ENCODE measurements at regions not wholly inside any gene's neighbourhood (a gene's known extent, or its start where the extent isn't known, plus 50 kb on each side); places are given as distances from the start of the nearest gene placed in this dataset.

- DNase-seq (ENCODE audit: low read depth in 2 of 2): no peak
Observed at GRCh38 chrX:38988301-38988700, 187.0 kb downstream of the MID1IP1 start.

DNA sequence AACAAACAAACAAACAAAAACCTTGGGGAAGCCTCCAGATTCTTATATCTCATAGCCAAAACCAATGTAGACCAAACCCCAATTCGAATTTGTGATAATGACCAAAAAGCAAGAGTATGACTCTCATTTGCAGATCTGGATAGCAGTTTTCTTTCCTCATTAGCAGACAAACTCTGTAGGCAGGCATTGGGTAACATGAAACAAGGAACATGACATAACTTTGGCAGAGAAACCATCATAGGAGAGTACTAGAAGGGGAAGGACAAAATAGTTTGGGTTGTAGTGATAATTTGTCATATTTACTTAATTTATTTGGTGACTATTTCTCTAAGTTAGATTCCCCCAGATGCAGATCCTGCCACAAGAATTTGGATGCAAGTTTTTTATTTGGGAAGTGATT is 187.8 kb downstream of the MID1IP1 start:
- DNase-seq (ENCODE audit: low read depth in 2 of 2): no peak

DNA sequence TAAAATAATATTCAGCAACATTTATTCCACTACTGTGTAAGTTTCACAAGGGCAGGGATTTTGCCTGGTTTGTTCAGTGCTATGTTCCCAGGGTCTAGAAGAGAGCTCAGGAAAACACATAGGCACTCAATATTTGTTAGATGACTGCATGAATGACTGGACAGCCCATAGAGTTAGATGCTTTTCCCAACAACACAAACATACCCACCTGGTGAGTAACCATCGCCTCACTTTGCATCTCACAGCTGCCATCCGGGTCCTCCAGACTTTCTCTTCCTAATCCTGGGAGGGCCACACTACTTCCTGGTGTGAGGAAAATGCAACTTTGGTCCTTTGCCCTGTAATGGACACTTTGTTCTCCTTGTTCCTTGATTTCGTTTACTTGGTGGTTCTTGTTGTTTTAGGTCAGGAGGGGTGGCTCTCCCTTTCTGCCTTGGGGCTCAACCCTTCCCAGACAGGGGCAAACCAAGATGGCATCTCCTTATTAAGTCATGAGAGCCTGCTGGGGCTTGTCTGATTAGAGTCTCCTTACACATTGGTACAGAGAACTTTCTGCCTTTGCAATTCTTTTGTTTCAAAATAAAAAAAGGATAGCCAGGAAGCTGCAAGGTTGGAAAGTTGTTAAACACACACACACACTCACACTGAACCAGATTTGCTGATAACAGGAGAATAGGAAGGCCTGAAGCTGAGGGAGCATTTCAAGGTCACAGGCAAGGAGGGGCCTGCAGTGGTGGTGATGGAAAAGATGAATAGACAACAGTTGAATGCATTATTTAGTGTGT is 190.6 kb downstream of the MID1IP1 start:
- no peak for DNase-seq (ENCODE audit: low read depth in 2 of 2)

GRCh38 chrX:38992441-38993096 is 191.3 kb downstream of the MID1IP1 start:
- DNase-seq (ENCODE audit: low read depth in 2 of 2): no peak

- no peak for DNase-seq (ENCODE audit: low read depth in 2 of 2)
Observed at GRCh38 chrX:38993500-38993899, 192.2 kb downstream of the MID1IP1 start.

DNA sequence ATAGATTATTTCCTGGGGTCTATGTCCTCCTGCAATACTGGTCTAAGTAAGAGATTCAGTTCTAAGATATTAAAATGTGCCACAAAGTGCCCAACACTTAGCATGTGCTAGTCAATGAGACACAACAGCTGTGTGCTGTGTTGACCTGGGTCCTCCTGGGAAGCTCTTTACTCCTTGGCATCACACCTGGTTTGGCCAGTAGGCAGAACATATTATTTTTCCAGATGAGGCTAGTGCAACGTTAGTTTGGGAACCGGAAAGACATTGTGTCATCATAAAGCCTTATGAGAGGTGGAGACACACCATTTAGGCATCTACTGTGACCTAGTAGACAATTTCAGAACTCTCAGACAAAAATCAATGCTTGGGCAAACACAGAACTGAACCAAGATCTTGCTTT is 197.8 kb downstream of the MID1IP1 start:
- no peak for DNase-seq (ENCODE audit: low read depth in 2 of 2)

DNA sequence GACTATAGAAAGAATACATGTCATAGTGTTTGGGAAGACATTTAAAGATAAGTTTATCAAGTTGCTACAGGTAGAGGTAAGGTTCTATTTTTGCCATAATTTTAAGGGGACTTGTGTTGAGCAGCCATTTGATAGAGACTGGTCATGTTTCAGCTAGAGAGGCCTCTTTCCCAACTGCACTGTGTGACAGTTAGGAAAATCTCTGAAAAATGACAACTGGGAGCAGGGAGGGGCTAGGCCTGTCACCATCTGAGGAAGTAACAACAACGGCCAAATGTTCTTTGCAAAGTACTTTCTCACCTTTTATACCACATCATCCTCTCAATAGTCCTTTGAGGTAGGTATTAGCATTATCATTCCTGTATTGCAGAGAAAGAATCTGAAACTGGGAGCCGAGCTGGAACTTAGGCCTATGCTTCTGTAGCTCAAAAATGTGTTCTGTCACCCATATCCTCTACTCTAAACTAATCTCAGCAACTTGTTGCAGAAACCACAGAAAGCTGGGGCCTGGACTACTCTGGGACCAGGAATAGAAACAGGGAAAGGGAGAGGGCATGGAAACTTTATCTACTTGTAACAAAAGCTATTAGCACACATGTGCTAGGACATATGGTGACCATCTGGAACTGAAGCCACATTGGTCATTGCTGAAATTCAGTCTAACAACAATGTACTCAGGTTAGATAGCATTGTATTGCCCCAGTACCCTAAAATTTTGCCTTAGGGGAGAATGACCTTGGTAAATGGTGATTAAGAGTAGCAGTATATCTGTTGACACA is 198.9 kb downstream of the MID1IP1 start:
- no peak for DNase-seq (ENCODE audit: low read depth in 2 of 2)

DNA sequence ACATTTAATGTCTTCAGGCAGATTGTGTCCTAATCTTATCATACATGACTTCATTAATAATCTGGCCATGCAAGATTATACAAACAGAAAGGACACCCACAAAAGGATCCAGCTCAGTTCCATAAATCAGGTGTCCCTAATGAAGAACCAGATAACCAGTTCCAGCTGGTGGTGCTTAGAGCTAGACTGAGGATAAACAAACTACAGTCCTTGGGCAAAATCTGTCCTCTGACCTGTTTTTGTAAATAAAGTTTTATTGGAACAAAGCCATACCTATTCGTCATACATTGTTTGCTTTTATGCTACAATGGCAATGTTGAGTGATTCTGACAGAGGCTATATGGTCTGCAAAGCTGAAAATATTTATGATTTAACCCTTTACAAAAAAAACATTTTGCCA is 199.5 kb downstream of the MID1IP1 start:
- DNase-seq (ENCODE audit: low read depth in 2 of 2): no peak

GRCh38 chrX:39002466-39002865 is 201.2 kb downstream of the MID1IP1 start:
- no peak for DNase-seq (ENCODE audit: low read depth in 2 of 2)

DNA sequence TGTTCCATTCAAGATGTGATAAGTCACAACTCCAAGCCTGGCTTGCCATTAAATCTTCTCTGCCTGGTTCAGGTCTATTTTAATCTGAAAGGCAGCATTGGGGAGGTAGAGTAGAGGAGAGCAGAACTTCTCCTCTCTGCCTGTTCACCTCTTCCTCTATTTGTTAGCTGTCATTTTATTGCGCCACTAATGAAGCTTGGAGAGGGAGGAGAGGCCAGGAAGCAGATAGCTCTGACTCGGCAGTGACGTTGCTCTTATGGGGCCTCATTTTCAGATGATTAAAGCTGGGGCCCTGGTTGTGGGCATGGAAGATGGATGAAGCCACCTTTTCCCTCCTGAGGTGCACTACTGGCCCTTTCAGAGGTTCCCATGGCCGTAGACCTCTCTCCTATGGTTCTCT is 207.3 kb downstream of the MID1IP1 start:
- DNase-seq (ENCODE audit: low read depth in 2 of 2): no peak

DNA sequence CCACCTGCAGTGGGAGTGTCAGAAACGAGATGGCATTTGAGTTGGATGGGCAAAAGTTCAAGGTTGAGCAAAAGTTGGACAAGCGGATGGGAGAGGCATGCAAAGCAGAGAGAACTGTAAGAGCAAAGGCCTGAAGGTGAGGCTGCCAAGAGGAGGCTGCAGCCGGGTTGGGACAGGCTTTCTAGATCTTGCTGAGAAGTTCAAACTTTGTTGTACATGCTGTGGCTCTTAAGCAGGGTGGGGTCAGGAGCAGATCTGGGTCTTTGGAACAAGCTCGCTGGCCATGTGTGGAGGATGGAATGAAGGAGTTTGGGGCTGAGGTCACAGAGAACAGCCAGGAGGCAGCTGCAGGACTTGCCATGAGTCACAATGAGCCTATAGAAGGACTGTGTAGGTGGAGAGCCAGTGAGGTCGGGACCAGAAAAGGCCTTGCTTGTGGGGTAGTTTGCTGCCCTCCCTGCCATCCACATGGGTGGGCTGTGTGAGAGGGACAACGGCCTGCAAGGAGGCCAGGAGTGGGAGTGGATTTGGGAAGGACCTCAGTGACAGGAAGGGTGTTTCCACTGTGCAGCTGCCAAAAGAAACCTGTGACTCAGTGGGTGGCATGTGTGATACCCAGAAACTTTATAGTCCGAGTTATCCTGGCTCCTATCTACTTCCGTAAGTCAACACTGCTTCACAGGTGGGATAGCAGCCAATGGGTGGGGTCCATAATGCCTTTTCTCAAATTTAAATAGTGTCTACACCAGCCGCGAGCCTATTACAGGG is 210.4 kb downstream of the MID1IP1 start:
- no peak for DNase-seq (ENCODE audit: low read depth in 2 of 2)

DNA sequence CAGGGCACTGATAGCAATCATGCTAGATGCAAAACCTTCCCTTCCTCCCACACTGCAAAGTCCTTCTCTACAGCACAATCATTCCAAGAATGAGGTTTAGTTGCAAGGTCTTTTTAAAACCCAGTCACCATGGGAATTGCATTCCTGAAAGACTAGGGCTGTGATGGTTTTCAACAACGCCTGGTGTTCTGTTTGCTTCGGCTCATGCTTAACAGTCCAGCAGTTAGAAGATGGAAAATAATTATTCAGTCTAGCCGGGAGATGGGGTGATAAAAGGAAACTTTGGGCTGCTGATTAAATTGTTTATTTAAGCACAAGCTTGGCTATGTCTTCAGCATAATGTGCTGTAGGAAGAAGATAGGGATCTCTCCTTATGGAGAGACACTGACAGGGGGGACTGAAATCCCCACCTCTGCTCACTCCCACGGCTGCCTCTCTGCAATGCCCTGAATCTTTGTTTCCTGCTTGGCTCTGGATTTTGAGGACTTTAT is 211.4 kb downstream of the MID1IP1 start:
- no peak for DNase-seq (ENCODE audit: low read depth in 2 of 2)

GRCh38 chrX:39016556-39016955 is 215.3 kb downstream of the MID1IP1 start:
- DNase-seq (ENCODE audit: low read depth in 2 of 2): no peak

GRCh38 chrX:39017077-39017476 is 215.8 kb downstream of the MID1IP1 start:
- no peak for DNase-seq (ENCODE audit: low read depth in 2 of 2)

- DNase-seq (ENCODE audit: low read depth in 2 of 2): no peak
Observed at GRCh38 chrX:39017716-39018115, 216.5 kb downstream of the MID1IP1 start.

- DNase-seq (ENCODE audit: low read depth in 2 of 2): no peak
Observed at GRCh38 chrX:39018541-39018940, 217.3 kb downstream of the MID1IP1 start.

DNA sequence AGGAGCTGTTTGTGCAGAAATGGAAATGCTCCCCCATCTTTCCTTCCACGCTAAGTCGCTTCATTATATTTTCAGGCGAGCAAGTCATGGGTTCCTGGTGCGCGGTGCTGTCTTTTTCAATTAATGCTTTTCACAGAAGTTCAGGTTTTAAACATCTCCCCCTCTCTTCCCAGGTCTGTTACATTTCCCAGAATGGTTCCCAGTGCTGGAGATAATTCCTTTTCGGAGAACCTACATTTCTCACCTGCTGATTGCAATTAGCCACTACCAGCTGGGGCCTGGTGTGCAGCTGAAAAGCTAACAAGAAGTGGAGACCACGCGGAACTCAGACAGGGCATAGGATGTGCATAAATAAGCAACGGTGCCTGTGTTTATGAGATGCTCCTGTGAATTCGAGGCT is 217.8 kb downstream of the MID1IP1 start:
- no peak for DNase-seq (ENCODE audit: low read depth in 2 of 2)

GRCh38 chrX:39020051-39020669 is 218.9 kb downstream of the MID1IP1 start:
- no peak for DNase-seq (ENCODE audit: low read depth in 2 of 2)

GRCh38 chrX:39022106-39022505 is 220.8 kb downstream of the MID1IP1 start:
- DNase-seq (ENCODE audit: low read depth in 2 of 2): no peak

DNA sequence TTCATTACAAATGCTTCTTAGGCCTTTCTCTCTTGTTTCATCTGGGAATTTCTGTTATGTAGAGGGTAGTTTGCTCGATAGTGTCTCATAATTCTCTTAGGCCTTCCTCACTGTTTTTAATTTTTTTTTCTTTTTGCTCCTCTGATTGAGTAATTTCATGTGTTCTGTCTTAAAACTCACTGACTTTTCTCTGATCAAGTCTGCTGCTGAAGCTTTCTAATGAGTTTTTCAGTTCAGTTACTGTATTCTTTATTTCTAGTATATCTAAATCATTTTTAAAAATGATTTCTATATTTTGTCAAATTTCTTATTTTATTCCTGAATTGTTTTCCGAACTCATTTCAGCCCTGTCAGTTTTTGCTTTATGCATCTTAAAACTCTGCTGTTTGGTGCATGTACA is 228.0 kb downstream of the MID1IP1 start:
- no peak for DNase-seq (ENCODE audit: low read depth in 2 of 2)

DNA sequence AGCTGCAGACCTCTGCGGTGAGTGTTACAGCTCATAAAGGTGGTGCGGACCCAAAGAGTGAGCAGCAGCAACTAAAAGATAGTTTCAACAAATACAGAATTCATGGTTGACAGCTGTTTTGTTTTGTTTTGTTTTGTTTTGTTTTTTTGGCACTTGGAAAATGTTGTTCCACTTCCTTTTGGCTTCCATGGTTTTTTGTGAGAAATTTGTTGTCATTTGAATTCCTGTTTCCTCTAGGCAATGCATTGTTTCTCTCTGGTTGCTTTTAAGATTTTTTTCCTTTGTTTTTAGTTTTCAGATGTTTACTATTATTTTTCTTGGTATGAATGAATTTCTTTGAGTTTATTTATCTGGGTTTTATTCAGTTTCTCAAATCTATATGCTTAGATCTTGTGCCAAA is 229.4 kb downstream of the MID1IP1 start:
- DNase-seq (ENCODE audit: low read depth in 2 of 2): no peak

All from lung microvascular endothelial cell (primary cell).